ENCODE measurements at regions not wholly inside any gene's neighbourhood (a gene's known extent, or its start where the extent isn't known, plus 50 kb on each side); places are given as distances from the start of the nearest gene placed in this dataset.

- TF ChIP-seq CHD7 (IDR thresholded peaks at IDR 0.05; ENCODE audit: insufficient replicate concordance, low read length) (no peak), JUND (IDR thresholded peaks at IDR 0.05; ENCODE audit: low read length) (no peak), RNF2 (IDR thresholded peaks at IDR 0.05; ENCODE audit: borderline replicate concordance, low read depth, low read length, missing control alignments, poor library complexity, severe bottlenecking) (no peak), CHD2 (IDR thresholded peaks at IDR 0.05; ENCODE audit: low read length) (no peak), MAX (IDR thresholded peaks at IDR 0.05) (no peak), ZNF274 (IDR thresholded peaks at IDR 0.05; ENCODE audit: borderline replicate concordance, extremely low read depth, low read length) (no peak)
These were observed 274.8 kb upstream of the NRG3 start (continued) for GRCh38 chr10:81600185-81600584.
